Cardiac muscle cell (in vitro differentiated cells and primary cell): ENCODE measurements at regions not wholly inside any gene's neighbourhood (a gene's known extent, or its start where the extent isn't known, plus 50 kb on each side); places are given as distances from the start of the nearest gene placed in this dataset.
A peak's percentile ranks its signal among the peaks of the same experiment; 100 is the strongest.
"Not testable (repeated sequence)": the region's sequence is repeated elsewhere in the genome, so short reads cannot be mapped to it uniquely, and the experiment has no call there.

Experiments used
- DNase-seq, 2 donors: peaks; one replicate each; pipeline versions ENCODE4 v3.0.0 to v3.0.0-alpha.2; 2010 to 2017; ENCODE audit warnings: low read depth in 1 of 2, low spot score in 1 of 2
- H3K27ac ChIP-seq: fragments of 200-600 bp; sonication (generic); 2 replicates; pipeline ENCODE4 v1.5.1; 2016
- H3K27me3 ChIP-seq: fragments of 200-600 bp; sonication (generic); 2 replicates; pipeline ENCODE4 v1.6.0; 2016; ENCODE audit warnings: control low read depth
- H3K36me3 ChIP-seq: fragments of 200-600 bp; sonication (generic); 2 replicates; pipeline ENCODE4 v1.5.1; 2016; ENCODE audit warnings: control low read depth
- H3K4me1 ChIP-seq: fragments of 200-600 bp; sonication (generic); 2 replicates; pipeline ENCODE4 v1.8.1; 2017; ENCODE audit warnings: low read depth, mild to moderate bottlenecking, mixed run types
- H3K4me3 ChIP-seq: fragments of 200-600 bp; sonication (generic); 2 replicates; pipeline ENCODE4 v1.5.1; 2016; ENCODE audit warnings: mild to moderate bottlenecking
- H3K9me3 ChIP-seq: fragments of 200-600 bp; sonication (generic); 2 replicates; pipeline ENCODE4 v1.5.1; 2017; ENCODE audit warnings: low read depth, mild to moderate bottlenecking, control low read depth
- CTCF ChIP-seq: IDR thresholded peaks from 2 replicates; pipeline ENCODE4 v1.5.1; 2012; ENCODE audit warnings: low read depth, mild to moderate bottlenecking, low read length

- H3K36me3 ChIP-seq, H3K4me1 ChIP-seq, H3K4me3 ChIP-seq, DNase-seq, H3K27ac ChIP-seq, H3K9me3 ChIP-seq, H3K27me3 ChIP-seq: not testable (repeated sequence)
These were observed 368.0 kb downstream of the CDY2B start for GRCh38 chrY:17511984-17512383.

- H3K9me3 ChIP-seq, H3K36me3 ChIP-seq, H3K27ac ChIP-seq, H3K4me1 ChIP-seq, H3K27me3 ChIP-seq, H3K4me3 ChIP-seq, DNase-seq: not testable (repeated sequence)
These were observed 368.5 kb downstream of the CDY2B start for GRCh38 chrY:17511476-17511875.

- not testable (repeated sequence) for H3K27me3 ChIP-seq, H3K4me3 ChIP-seq, H3K4me1 ChIP-seq, H3K9me3 ChIP-seq, H3K36me3 ChIP-seq, H3K27ac ChIP-seq, DNase-seq
These were observed 374.2 kb downstream of the CDY2B start for GRCh38 chrY:17505834-17506233.

- not testable (repeated sequence) for H3K9me3 ChIP-seq, H3K27me3 ChIP-seq, H3K36me3 ChIP-seq, H3K27ac ChIP-seq, H3K4me1 ChIP-seq, DNase-seq, H3K4me3 ChIP-seq
These were observed 395.3 kb downstream of the CDY2B start for GRCh38 chrY:17484763-17485162.

GRCh38 chrY:17484157-17484556 lies 395.9 kb downstream of the CDY2B start:
- H3K4me3 ChIP-seq, H3K4me1 ChIP-seq, H3K9me3 ChIP-seq, H3K27me3 ChIP-seq, DNase-seq, H3K27ac ChIP-seq, H3K36me3 ChIP-seq: not testable (repeated sequence)

GRCh38 chrY:17481389-17482022 lies 398.5 kb downstream of the CDY2B start:
- not testable (repeated sequence) for H3K36me3 ChIP-seq, H3K4me1 ChIP-seq, H3K27ac ChIP-seq, H3K27me3 ChIP-seq, H3K9me3 ChIP-seq, H3K4me3 ChIP-seq, DNase-seq

- not testable (repeated sequence) for DNase-seq, H3K4me1 ChIP-seq, H3K27me3 ChIP-seq, H3K27ac ChIP-seq, H3K4me3 ChIP-seq, H3K36me3 ChIP-seq, H3K9me3 ChIP-seq
These were observed 408.0 kb downstream of the CDY2B start for GRCh38 chrY:17472068-17472467.

- not testable (repeated sequence) for H3K4me3 ChIP-seq, H3K4me1 ChIP-seq, H3K27ac ChIP-seq, H3K36me3 ChIP-seq, H3K27me3 ChIP-seq, DNase-seq, H3K9me3 ChIP-seq
These were observed 420.3 kb downstream of the CDY2B start for GRCh38 chrY:17459753-17460152.

GRCh38 chrY:17430570-17431166 lies 449.4 kb downstream of the CDY2B start:
- H3K27me3 ChIP-seq, result no peaks in the 10 kb centered on the region
- H3K27ac ChIP-seq, result no peak overlapping the region
- no peaks in the 10 kb centered on the region for H3K36me3 ChIP-seq
- no peaks in the 10 kb centered on the region for H3K4me1 ChIP-seq
- peak in 1 of 2 donors; percentile 0 for DNase-seq
- TF ChIP-seq CTCF, result peak; percentile 18
- H3K9me3 ChIP-seq, result no peaks in the 10 kb centered on the region
- H3K4me3 ChIP-seq, result no peak overlapping the region
